Ishikawa (cell line): ENCODE measurements at regions not wholly inside any gene's neighbourhood (a gene's known extent, or its start where the extent isn't known, plus 50 kb on each side); places are given as distances from the start of the nearest gene placed in this dataset.

ENCODE experiments used
- CEBPB ChIP-seq: IDR thresholded peaks from 2 replicates; pipeline ENCODE4 v1.6.1; 2012
- CREB1 ChIP-seq: IDR thresholded peaks from 2 replicates; pipeline ENCODE4 v1.6.1; 2012; ENCODE audit warnings: low read depth
- EGR1 ChIP-seq: IDR thresholded peaks from 2 replicates; pipeline ENCODE4 v1.6.1; 2012
- EP300 ChIP-seq: IDR thresholded peaks from 2 replicates; pipeline ENCODE4 v1.6.1; 2012; ENCODE audit warnings: borderline replicate concordance
- FOXM1 ChIP-seq: IDR thresholded peaks from 2 replicates; pipeline ENCODE4 v1.6.1; 2012; ENCODE audit warnings: low read depth, borderline replicate concordance
- MAX ChIP-seq: IDR thresholded peaks from 2 replicates; pipeline ENCODE4 v1.6.1; 2012
- NFIC ChIP-seq: IDR thresholded peaks from 2 replicates; pipeline ENCODE4 v1.6.1; 2012
- RAD21 ChIP-seq: IDR thresholded peaks from 2 replicates; pipeline ENCODE4 v1.6.1; 2012; ENCODE audit warnings: low read depth
- REST ChIP-seq: IDR thresholded peaks from 2 replicates; pipeline ENCODE4 v1.6.1; 2012; ENCODE audit warnings: low read depth, mild to moderate bottlenecking
- TAF1 ChIP-seq: IDR thresholded peaks from 2 replicates; pipeline ENCODE4 v1.6.1; 2012; ENCODE audit warnings: low read depth, mild to moderate bottlenecking
- TCF12 ChIP-seq: IDR thresholded peaks from 2 replicates; pipeline ENCODE4 v1.6.1; 2012; ENCODE audit warnings: low read depth
- TEAD4 ChIP-seq: IDR thresholded peaks from 2 replicates; pipeline ENCODE4 v1.6.1; 2012
- USF1 ChIP-seq: IDR thresholded peaks from 2 replicates; pipeline ENCODE4 v1.6.1; 2012
- YY1 ChIP-seq: IDR thresholded peaks from 2 replicates; pipeline ENCODE4 v1.6.1; 2012; ENCODE audit warnings: low read depth
- ZBTB7A ChIP-seq: IDR thresholded peaks from 2 replicates; pipeline ENCODE4 v1.6.1; 2012; ENCODE audit warnings: low read depth

- TF ChIP-seq CEBPB (no peak), TCF12 (no peak), RAD21 (no peak), TEAD4 (no peak), TAF1 (no peak)
Observed at GRCh38 chr2:215536510-215536909, 100.6 kb upstream of the FN1 start.

GRCh38 chr2:215535741-215536140 is 99.9 kb upstream of the FN1 start:
- TF ChIP-seq TCF12 = no peak
- TF ChIP-seq CEBPB = no peak
- TF ChIP-seq EGR1 = no peak
- TF ChIP-seq CREB1 = no peak
- no peak for TF ChIP-seq ZBTB7A
- no peak for TF ChIP-seq MAX
- TF ChIP-seq TEAD4 = no peak
- no peak for TF ChIP-seq USF1
- TF ChIP-seq FOXM1 = no peak
- no peak for TF ChIP-seq YY1
- TF ChIP-seq NFIC = no peak
- TF ChIP-seq TAF1 = no peak
- TF ChIP-seq EP300 = no peak
- no peak for TF ChIP-seq REST
- TF ChIP-seq RAD21 = no peak

GRCh38 chr2:215535125-215535668 is 99.3 kb upstream of the FN1 start:
- TF ChIP-seq USF1 (no peak), ZBTB7A (no peak), FOXM1 (no peak), TCF12 (no peak), NFIC (no peak), RAD21 (no peak), YY1 (no peak), CEBPB (no peak), TAF1 (no peak), CREB1 (no peak), MAX (no peak), REST (no peak), TEAD4 (no peak), EGR1 (no peak), EP300 (no peak)

- TF ChIP-seq TCF12 = no peak
- TF ChIP-seq EP300 = no peak
- TF ChIP-seq NFIC = no peak
- no peak for TF ChIP-seq EGR1
- TF ChIP-seq USF1 = no peak
- no peak for TF ChIP-seq CEBPB
- TF ChIP-seq TEAD4 = no peak
- no peak for TF ChIP-seq TAF1
- no peak for TF ChIP-seq REST
- no peak for TF ChIP-seq YY1
- no peak for TF ChIP-seq FOXM1
- no peak for TF ChIP-seq MAX
- TF ChIP-seq RAD21 = no peak
- TF ChIP-seq ZBTB7A = no peak
- no peak for TF ChIP-seq CREB1
Observed at GRCh38 chr2:215532844-215533243, 97.0 kb upstream of the FN1 start.
